T-helper 2 cell treated with Interferon-gamma antibody and Interleukin-4, amounts not matched to agents 100 ng/mL and 5 ng/mL, for 36 hours (primary cell): ENCODE measurements at regions not wholly inside any gene's neighbourhood (a gene's known extent, or its start where the extent isn't known, plus 50 kb on each side); places are given as distances from the start of the nearest gene placed in this dataset.
"Not testable (repeated sequence)": the region's sequence is repeated elsewhere in the genome, so short reads cannot be mapped to it uniquely, and the experiment has no call there.

ENCODE experiments used
- intact Hi-C: fragments of 100-400 bp; cut with micrococcal nuclease; formaldehyde crosslinking; loops from one replicate; pipeline ENCODE4 v1.15.1; 2023

- intact Hi-C loops = no loop called here
These were observed 83.3 kb upstream of the PDZD8 start for GRCh38 chr10:117458571-117458970.

- intact Hi-C loops = no loop called here
These were observed 82.7 kb upstream of the PDZD8 start for GRCh38 chr10:117457932-117458331.

- intact Hi-C loops = no loop called here
These were observed 82.0 kb upstream of the PDZD8 start for GRCh38 chr10:117457071-117457810.

DNA sequence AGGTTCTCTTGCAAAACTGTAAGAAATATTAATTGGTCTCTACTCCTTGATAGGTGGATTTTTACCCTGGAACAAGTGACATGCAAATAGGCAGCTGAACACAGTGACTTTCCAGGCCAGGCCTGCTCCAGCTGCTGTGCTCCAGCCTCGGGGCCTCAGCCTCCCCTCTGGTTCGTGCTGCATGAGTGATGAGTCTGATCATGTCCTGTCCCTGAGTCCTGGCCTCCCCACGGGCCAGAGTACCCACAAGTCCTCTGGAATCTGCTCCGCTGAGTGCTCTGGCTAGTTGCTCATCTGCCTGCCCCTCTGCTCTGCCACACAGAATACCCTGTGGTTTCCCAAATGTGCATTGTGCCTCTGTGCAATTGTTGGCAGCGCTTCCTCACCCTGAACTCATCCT is 80.1 kb upstream of the PDZD8 start:
- intact Hi-C loops = no loop called here

DNA sequence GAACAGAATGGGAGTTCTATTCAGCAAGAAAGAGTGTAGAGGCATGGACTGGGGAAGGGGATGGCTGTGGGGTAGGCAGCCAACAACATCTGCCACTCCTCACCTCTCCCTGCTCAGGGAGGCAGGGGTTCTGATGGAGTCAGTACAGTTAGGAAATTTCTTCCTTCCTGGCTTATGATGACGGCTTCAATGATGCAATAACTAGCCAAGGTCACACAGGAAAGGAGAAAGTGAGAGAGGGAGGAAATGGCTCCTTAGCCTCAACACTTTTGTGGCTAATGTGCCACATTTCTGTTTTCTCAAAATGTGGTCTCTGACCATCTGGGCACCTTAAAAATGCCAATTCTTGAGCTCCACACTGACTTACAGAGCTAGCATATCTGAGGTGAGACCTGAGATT is 79.3 kb upstream of the PDZD8 start:
- intact Hi-C loops = no loop called here

- intact Hi-C loops = not testable (repeated sequence)
These were observed 78.2 kb upstream of the PDZD8 start for GRCh38 chr10:117453484-117453883.

DNA sequence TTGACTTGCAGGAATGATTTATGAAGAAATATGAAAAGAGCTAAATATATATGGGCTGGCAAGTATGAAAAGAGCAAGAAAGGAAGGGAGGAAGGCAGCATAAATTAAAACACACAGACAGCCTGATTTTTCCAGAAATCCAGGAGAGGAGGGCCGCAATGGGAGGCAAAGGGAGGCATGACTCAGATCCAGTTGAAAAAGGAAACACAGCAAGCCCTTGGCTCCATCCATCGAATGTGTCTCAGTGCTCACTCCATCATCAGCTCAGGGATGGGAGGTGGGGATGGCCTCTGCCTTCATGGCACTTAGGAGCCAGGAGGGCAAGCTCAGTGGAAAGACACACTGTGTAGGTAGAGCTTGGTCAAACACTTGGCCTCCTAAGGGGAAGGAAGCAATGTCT is 75.7 kb upstream of the PDZD8 start:
- intact Hi-C loops = no loop called here

- intact Hi-C loops = no loop called here
These were observed 74.4 kb upstream of the PDZD8 start for GRCh38 chr10:117449636-117450035.

DNA sequence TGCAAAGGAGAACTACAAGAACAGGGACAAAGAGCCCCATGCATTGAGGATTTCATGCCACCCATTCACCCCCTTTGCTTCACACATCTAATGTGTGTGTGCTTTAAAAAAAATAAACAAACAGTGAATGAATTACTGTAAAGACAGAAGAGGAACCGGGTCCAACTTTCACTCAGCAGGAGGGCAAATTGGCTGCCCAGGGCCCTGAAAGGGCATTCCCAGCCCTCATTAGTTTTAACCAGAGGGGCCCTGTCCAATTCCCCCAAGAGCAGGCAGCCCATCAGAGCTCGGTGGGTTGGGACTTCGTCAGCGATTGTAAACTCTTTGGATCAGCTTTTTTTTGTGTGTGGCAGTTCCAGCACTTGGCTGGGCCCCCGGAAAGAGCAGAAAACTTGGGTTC is 73.6 kb upstream of the PDZD8 start:
- intact Hi-C loops = no loop called here

DNA sequence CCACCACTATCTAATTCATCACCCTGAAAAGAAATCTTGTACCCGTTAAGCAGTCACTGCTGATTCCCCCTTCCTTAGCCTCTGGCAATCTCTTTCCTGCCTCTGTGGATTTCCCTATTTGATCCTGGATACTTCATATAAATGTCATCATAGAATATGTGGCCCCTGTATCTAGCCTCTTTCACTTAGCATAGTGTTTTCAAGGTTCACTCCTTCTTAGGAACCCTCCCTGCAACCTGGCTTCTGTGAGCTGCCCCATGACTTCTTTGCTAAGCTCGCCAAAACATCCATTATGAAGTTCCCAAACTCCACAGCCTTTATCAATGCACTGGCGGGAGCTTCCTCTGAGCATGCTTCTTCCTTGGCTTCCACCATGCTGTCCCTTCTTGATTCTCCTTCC is 70.8 kb upstream of the PDZD8 start:
- intact Hi-C loops = no loop called here

GRCh38 chr10:117444497-117445040 is 69.3 kb upstream of the PDZD8 start:
- intact Hi-C loops = loop anchor here (5.0 kb wide), 1 partner anchor 798 kb away; no protein-coding TSS in a partner anchor

DNA sequence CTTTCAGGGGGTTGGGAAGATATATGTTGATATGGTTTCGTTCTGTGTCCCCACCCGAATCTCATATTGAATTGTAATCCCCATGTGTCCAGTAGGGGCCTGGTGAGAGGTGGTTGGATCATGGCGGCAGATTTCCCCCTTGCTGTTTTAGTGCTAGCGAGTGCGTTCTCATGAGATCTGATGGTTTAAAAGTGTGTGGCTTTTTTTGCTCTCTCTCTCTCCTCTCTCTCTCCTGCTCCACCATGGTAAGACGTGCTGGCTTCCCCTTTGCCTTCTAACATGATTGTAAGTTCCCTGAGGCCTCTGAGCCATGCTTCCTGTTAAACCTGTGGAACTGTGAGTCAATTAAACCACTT is 68.4 kb upstream of the PDZD8 start:
- intact Hi-C loops = loop anchor here (5.0 kb wide), 1 partner anchor 799 kb away; no protein-coding TSS in a partner anchor

- intact Hi-C loops = loop anchor here (5.0 kb wide), 1 partner anchor 799 kb away; no protein-coding TSS in a partner anchor
These were observed 67.9 kb upstream of the PDZD8 start for GRCh38 chr10:117442944-117443685.

DNA sequence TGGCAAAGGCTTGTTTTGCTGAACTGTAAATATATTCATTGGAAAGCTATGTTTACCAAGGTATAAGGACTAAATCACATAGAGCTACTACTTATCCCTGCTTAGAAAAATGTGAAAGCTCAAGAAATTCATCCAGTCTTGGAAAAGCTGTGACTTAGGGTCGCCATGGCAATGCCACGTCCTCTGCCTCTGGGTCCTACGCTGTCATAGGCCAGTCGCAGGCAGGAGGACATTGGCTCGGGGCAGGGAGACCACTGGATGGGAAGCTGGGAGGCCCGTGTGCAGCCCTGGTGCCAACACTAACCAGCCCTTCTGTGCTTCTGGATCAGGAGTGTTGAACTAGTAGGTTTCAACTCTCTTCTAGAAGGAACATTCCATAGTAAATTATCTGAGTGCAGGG is 67.3 kb upstream of the PDZD8 start:
- intact Hi-C loops = loop anchor here (5.0 kb wide), 1 partner anchor 800 kb away; no protein-coding TSS in a partner anchor

DNA sequence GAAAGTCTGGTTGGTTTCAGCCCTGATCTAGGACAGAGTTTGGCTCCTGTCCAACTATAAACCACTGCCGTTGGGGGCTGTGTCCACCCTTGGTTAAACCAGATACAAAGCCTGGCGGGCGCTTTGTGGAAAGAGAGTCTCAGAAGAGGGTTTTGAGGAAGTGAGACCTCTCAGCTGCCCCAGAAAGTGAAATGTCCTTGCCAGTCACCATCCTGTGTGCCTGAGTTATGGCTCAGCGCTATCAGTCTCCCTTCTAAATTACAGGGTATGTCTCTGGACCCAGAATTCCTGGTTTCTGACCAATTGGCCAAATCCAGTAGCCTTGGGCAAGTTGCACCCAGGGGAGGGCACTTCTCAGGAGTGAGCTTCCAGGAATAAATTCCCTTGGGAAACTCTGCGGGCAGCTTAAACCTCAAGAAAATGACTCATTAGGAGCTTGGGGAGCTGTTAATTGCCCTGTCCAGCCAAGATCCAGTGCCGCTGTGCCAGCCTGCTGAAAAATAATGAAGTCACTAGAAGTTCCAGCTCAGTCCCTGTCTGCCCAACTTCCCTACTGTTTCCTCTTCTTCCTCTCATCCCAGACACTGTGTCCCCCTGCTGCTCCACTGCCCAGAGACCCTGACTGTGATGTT is 66.7 kb upstream of the PDZD8 start:
- intact Hi-C loops = loop anchor here (5.0 kb wide), 1 partner anchor 800 kb away; no protein-coding TSS in a partner anchor

DNA sequence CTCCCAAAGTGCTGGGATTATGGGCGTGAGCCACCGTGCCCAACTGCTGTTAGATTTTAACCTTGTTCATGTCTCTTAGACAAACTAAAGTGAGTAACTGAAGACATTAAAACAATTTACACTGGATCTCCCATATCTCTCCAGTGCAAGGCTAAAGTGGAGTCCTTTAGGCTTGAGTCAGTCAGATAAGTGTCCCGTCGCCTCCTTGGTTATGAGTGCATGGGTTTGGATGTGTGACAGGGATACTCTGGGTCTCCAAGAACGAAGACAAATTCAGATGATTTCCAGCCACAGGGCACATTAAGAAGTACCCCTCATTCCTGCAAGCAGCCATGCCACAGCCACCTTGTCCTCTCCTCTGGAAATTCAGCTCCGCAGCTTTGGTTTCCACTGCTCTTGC is 66.1 kb upstream of the PDZD8 start:
- intact Hi-C loops = loop anchor here (5.0 kb wide), 1 partner anchor 801 kb away; no protein-coding TSS in a partner anchor

- intact Hi-C loops = no loop called here
These were observed 64.1 kb upstream of the PDZD8 start for GRCh38 chr10:117439243-117439912.

DNA sequence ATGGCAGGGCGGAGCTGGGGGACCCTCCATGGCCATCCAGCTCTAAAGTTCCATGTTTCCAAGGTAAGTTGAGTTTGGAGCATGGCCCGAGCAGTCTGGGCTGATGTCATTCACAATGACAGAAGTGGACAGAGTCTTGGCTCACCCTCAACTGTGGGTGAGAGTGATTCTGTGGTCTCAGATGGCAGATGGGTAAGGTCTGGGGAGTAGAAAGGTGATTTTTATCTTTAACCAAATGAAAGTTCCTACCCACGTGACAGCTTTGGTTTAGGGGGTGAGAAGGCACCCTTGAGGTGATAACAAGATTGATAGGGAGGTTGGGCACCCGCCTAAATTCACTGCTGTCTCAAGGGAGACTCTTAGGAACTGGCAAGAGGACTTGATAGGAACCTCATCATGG is 57.6 kb upstream of the PDZD8 start:
- intact Hi-C loops = no loop called here

- intact Hi-C loops = no loop called here
These were observed 55.9 kb upstream of the PDZD8 start for GRCh38 chr10:117431160-117431559.

DNA sequence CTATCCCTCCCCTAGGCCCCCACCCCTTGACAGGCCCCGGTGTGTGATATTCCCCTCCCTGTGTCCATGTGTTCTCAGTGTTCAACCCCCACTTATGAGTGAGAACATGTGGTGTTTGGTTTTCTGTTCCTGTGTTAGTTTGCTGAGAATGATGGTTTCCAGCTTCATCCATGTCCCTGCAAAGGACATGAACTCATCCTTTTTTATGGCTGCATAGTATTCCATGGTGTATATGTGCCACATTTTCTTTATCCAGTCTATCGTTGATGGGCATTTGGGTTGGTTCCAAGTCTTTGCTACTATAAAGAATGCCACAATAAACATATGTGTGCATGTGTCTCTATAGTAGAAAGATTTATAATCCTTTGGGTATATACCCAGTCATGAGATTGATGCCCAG is 55.3 kb upstream of the PDZD8 start:
- intact Hi-C loops = not testable (repeated sequence)

GRCh38 chr10:117429643-117430265 is 54.5 kb upstream of the PDZD8 start:
- intact Hi-C loops = no loop called here
